ENCODE measurements at regions not wholly inside any gene's neighbourhood (a gene's known extent, or its start where the extent isn't known, plus 50 kb on each side); places are given as distances from the start of the nearest gene placed in this dataset.

GRCh38 chr11:29244355-29244754, 772.5 kb downstream of the KCNA4 start:
- DNase-seq (ENCODE audit: low read depth, low spot score), result no peak
- no peak overlapping the region for H3K4me2 ChIP-seq (ENCODE audit: low read length)
- H3K9me2 ChIP-seq (ENCODE audit: insufficient read depth), result no peaks in the 10 kb centered on the region
- no peak overlapping the region for H3K4me3 ChIP-seq (replicated peaks in 1 of 2; ENCODE audit: low read depth in 1 of 2, low read length in 2 of 2)
- H2AFZ ChIP-seq (ENCODE audit: low read depth, low read length, poor library complexity, severe bottlenecking), result no peak overlapping the region
- intact Hi-C loops (cut with micrococcal nuclease), result no loop called here
- ChIA-PET RAD21 (ENCODE audit: low non-redundant PET in 1 of 2, low total read pairs in 2 of 2, uncharacterized antibody in 2 of 2, unreplicated experiment in 2 of 2) (no interaction called here), POLR2A (no interaction called here), CTCF (no interaction called here)
- no peaks in the 10 kb centered on the region for H3K79me2 ChIP-seq (ENCODE audit: insufficient read depth, low read length)
- H3K9me3 ChIP-seq (ENCODE audit: control insufficient read depth in 1 of 2, insufficient read depth in 1 of 2, low read depth in 1 of 2, low read length in 2 of 2), result no peaks in the 10 kb centered on the region
- TF ChIP-seq ELF1 (IDR thresholded peaks at IDR 0.05; ENCODE audit: borderline replicate concordance, low read depth) (no peak), ZNF274 (IDR thresholded peaks at IDR 0.05; ENCODE audit: low read depth, low read length) (no peak), ZBTB33 (IDR thresholded peaks at IDR 0.05; ENCODE audit: extremely low read depth, insufficient replicate concordance, low read length) (no peak), ATF3 (IDR thresholded peaks at IDR 0.05) (no peak), CTCF (IDR thresholded peaks at IDR 0.05 in 2 of 3, conservative IDR thresholded peaks at IDR 0.05 in 1 of 3; ENCODE audit: borderline replicate concordance in 1 of 3, insufficient read depth in 1 of 3, low read depth in 2 of 3, low read length in 2 of 3) (no peak), CBX3 (IDR thresholded peaks at IDR 0.05; ENCODE audit: low read depth) (no peak), SIN3A (IDR thresholded peaks at IDR 0.05; ENCODE audit: low read depth) (no peak), EGR1 (IDR thresholded peaks at IDR 0.05; ENCODE audit: low read depth) (no peak), YY1 (IDR thresholded peaks at IDR 0.05; ENCODE audit: extremely low read depth, insufficient replicate concordance, low read depth, low read length) (no peak)
- H4K20me1 ChIP-seq (ENCODE audit: insufficient read depth), result no peaks in the 10 kb centered on the region
- no peaks in the 10 kb centered on the region for H3K27me3 ChIP-seq (ENCODE audit: insufficient read depth, low read length)
- H3K27ac ChIP-seq (ENCODE audit: low read depth, low read length), result no peak overlapping the region
- ATAC-seq, result no peak
- no peaks in the 10 kb centered on the region for H3K4me1 ChIP-seq (ENCODE audit: control insufficient read depth in 1 of 2, insufficient read depth in 2 of 2, low read length in 2 of 2)
- no peaks in the 10 kb centered on the region for H3K36me3 ChIP-seq (ENCODE audit: control insufficient read depth in 1 of 2, insufficient read depth in 2 of 2, low read length in 2 of 2)
- no TSS peak for BruUV-seq (replicated peaks)
- no peak overlapping the region for H3K9ac ChIP-seq (ENCODE audit: low read length)
